ENCODE measurements at regions not wholly inside any gene's neighbourhood (a gene's known extent, or its start where the extent isn't known, plus 50 kb on each side); places are given as distances from the start of the nearest gene placed in this dataset.
"Not testable (repeated sequence)": the region's sequence is repeated elsewhere in the genome, so short reads cannot be mapped to it uniquely, and the experiment has no call there.

DNA sequence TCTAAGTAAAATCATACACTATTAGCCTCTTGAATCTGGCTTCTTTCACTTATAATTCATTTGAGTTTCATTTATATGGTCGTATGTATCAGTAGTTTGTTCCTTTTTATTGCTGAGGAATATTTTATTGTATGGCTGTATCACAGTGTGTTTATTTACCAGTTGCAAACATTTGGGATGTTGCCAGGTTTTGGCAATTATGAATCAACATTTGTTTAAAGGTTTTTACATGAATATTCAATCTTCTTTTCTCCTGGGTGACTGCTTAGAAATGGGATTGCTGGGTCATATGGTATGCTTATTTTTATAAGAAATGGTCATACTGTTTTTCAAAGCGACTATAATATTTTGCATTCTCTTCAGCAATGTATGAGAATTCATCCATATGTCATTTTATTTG lies 107.9 kb downstream of the PMAIP1 start:
- DNase-seq: no peak

DNA sequence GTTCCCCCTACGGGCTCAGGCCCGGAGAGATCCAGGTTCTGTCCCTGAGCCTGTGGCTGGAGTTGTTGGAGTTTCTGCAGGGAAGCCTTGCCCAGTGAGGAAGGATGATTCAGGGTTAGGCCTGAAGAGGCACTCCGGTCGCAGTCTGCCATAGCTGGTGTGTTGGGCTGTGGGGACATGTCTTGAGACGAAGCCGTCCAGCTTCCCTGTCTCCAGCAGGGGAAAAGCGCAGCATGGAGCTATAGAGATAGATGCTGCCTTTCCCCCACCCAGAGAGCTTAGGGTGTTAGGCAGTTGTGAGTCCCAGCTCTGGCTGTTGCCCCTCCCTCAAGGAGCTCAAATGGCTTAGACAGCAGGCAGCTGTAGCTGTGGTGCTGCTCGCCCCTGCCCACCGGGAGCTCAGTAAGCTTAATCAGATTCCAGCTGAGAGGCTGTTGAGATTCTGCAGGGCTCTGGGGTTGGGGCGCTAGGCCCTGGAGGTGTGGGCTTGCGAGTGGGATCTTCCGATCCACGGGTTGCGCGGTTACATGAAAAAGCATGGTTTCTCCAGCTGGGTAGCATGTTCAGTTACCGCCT lies 103.9 kb downstream of the PMAIP1 start:
- DNase-seq: no peak

- DNase-seq: peak; percentile 44
These were observed 96.7 kb downstream of the PMAIP1 start for GRCh38 chr18:59996370-59996966.

- DNase-seq: no peak
These were observed 94.6 kb downstream of the PMAIP1 start for GRCh38 chr18:59994357-59994756.

- DNase-seq: no peak
These were observed 93.8 kb downstream of the PMAIP1 start for GRCh38 chr18:59993560-59993959.

GRCh38 chr18:59990121-59990823 lies 90.5 kb downstream of the PMAIP1 start:
- DNase-seq: no peak

DNA sequence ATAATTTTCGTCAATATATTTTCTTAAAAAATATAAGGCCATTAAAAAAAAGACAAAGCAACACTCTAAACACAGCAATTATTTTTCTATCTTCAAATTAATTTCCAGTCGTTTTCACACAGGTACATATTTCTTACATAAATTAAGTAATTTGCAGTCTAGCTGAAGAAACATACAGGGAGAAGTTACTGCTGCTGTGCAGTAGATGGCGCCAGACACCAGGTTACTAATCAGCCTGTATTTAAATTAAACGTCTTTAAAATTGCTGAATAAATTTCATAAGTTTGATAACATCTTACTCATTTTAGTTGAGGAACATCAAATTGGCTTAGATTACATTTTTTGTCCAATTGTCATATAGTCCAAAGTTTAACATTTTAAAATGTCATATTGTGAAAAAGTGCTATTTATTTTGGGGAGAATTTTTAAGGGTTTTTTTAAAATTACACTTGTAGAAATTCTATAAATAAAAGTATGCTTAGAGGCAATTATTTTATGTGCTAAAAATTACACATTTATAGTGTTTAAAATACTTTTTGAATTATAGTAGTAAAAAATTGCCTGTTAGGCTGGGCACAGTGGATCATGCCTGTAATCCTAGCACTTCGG lies 88.4 kb downstream of the PMAIP1 start:
- DNase-seq: peak; percentile 9

DNA sequence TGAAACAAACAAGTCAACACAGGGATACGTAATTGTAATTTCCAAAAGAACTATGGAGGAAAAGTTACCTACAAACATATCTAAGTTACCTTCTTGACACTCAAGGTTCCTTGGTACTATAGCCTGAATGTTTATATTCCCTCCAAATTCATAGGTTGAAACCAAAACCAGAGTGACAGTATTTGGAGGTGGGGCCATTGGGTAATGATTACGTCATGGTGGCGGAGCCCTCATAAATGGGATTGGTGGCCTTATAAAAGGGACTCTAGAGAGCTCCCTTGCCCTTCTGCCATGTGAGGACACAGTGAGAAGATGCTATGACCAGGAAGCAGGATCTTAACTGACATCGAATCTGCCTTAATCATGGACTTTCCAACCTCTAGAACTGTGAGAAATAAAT lies 87.3 kb downstream of the PMAIP1 start:
- no peak for DNase-seq

DNA sequence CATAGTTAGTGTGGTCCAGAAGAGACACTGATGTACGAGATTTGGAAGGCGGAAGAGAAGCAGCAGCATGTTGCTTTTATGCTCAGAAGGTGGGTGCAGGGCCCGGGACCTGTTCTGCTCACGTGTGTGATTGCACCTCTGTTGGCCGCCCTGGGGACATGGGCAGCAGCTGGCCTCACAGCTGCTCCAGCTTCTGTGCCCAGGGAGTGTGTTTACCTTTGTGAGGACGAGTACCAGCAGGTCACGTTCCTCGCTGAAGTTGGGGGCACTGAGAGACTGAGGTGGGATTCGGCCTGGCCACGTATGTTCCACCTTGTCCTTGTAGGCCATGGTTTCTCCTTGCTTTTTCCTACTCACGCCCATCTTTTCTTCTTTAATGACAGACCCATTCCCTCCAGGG lies 86.3 kb downstream of the PMAIP1 start:
- no peak for DNase-seq

DNA sequence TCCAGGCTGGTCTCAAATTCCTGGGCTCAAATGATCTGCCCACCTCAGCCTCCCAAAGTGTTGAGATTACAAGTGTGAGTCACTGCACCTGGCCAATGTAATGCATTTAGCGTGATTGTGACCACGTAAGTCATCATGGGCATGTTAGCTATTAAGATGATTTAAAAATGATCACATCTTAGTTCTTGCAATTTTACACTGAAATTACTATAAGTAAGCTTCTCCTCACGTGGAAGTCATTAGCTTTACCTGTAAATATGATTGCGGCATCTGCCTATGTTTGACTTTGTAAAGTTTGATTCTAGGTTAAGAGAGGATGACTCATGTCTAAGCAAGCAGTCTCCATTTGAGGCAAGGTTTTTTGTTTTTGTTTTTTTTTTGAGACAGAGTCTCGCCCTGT lies 85.5 kb downstream of the PMAIP1 start:
- no peak for DNase-seq

GRCh38 chr18:59983506-59983905 lies 83.7 kb downstream of the PMAIP1 start:
- DNase-seq: no peak

- no peak for DNase-seq
These were observed 80.4 kb downstream of the PMAIP1 start for GRCh38 chr18:59980188-59980637.

- DNase-seq: no peak
These were observed 72.2 kb downstream of the PMAIP1 start for GRCh38 chr18:59971871-59972428.

- not testable (repeated sequence) for DNase-seq
These were observed 71.3 kb downstream of the PMAIP1 start for GRCh38 chr18:59971144-59971543.

DNA sequence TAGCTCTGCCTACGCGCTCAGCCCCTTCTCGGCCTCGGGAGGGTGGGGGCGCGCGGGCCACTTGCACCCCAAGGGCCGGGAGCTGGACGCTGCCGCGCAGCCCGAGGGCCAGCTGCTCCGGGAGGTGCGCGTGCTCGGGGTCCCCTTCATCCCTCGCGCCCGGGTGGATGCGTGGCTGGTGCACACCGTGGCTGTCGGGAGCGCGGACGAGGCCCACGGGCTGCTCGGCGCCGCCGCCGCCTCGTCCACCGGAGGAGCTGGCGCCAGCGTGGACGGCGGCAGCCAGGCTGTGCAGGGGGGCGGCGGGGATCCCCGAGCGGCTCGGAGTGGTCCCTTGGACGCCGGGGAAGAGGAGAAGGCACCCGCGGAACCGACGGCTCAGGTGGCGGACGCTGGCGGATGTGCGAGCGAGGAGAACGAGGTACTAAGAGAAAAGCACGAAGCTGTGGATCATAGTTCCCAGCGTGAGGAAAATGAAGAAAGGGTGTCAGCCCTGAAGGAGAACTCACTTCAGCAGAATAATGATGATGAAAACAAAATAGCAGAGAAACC lies 69.8 kb downstream of the PMAIP1 start:
- not testable (repeated sequence) for DNase-seq

GRCh38 chr18:59968583-59968982 lies 68.8 kb downstream of the PMAIP1 start:
- DNase-seq: no peak

- DNase-seq: no peak
These were observed 68.1 kb downstream of the PMAIP1 start for GRCh38 chr18:59967878-59968277.

DNA sequence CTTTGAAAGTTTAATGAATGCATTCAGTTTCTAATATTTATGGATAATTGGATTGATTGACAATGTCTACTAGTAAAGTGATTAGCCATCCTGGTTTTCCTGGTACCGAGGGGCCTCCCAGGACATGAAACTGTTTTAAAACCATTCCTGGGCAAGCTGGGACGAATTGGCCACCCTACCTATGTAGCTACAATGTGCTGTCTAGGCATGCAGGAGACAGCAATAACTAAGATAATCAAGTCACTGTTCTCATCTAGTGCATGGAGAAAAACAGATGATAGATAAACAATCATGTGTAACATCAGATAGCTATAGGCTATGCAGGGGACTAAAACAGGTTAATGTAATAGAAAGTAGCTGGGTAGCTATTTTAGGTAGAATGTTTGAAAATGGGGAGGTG lies 67.1 kb downstream of the PMAIP1 start:
- no peak for DNase-seq

GRCh38 chr18:59963229-59963628 lies 63.4 kb downstream of the PMAIP1 start:
- no peak for DNase-seq

DNA sequence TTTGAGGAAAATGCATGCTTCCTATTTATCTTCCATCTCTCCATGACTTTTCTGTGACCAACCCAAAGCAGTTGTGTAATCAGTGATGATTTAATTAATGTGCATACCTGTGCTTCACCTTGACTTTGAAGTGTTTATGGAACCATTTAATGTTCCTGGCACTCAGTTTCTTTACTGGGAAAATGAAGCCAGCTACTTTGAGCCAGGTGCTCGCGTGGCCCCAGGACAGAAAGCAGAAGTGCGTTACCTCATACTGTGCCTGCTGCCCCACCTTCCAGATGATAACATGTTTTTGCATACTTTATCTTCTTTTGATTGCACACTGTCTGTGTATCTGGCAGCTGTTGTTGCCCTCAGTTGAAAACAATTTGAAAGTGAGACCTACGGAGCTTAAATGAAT lies 61.3 kb downstream of the PMAIP1 start:
- peak; percentile 46 for DNase-seq

DNA sequence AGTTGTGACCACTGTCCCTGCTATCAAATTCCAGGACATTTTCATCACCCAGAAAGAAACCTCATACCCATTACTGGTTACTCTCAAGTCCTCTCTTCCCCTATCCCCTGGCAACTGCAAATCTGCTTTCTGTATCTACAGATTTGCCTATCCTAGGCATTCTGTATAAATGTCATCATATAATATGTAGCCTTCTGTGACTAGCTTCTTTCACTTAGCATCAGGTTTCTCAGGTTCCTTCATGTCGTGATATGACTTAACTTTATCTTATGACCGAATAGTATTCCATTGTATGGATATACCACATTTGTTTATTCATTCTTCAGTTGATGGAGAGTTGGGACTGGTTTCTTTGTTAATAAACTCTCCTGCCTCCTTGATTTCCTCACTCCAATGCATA lies 60.5 kb downstream of the PMAIP1 start:
- DNase-seq: no peak

DNA sequence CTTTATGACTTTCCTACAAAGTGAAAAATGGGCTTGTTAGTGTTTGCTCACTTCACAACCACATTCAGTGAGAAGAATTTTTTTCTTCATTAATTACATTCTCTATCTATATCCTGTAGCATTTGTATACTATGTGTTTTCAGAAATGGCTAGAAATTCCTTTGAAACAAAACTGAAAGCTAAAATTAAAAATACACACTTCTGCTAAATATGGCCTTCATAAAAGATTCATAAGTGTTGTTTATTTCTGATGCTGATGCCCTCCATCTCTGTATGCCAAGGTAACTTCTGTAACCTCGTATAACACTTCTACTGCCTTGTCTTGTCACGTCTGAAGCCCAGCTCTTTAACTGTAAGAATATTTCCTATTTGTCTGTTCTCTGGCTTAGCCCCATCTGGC lies 59.8 kb downstream of the PMAIP1 start:
- no peak for DNase-seq

GRCh38 chr18:59959073-59959472 lies 59.3 kb downstream of the PMAIP1 start:
- no peak for DNase-seq
